GM18511 (cell line): ENCODE measurements at regions not wholly inside any gene's neighbourhood (a gene's known extent, or its start where the extent isn't known, plus 50 kb on each side); places are given as distances from the start of the nearest gene placed in this dataset.

Experiments used
- ATAC-seq: cut with Tn5 transposase; IDR thresholded peaks from one replicate; pipeline ENCODE4 v1.9.1; 2021; ENCODE audit warnings: mild to moderate bottlenecking, moderate library complexity; ENCODE audit not compliant: unreplicated experiment

GRCh38 chr16:62256406-62256805, 220.2 kb upstream of the CDH8 start:
- no peak for ATAC-seq

DNA sequence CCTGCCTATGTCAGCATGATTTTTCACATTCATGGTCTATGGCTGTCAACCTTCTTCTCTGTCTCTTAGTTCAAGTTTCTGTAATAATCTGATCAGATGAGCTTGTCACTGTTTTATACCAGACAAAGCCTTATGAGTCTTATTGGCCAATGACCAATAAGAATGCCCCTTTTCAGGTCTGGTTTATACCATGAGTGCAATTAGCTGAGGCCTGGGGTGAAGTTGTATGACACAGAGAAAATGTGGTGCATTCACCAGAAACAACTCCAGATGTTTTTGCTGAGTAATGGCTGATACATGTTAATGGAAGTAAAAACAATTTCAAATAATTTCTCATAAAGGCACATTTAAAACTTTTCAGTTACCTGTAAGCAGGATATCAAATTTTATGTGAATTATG, 218.6 kb upstream of the CDH8 start:
- ATAC-seq = no peak

DNA sequence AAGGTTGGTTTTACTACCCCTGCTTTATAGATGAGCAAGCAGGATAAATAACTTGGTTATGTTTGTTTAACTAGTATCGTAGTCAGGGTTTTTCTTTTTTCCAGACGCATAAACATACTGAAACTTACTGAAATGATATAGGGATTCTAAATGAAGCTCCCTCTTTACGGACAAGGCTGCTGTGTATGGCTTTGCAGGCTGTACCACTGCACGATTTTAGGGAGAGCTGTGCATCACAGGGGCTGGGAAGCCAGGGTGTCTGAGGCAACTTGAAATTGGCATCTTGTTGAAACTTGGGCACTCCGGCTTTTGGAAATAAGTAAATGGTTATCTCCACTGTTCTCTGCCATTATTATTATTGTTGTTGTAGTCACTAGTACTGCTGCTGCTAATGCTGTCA, 218.1 kb upstream of the CDH8 start:
- no peak for ATAC-seq

- no peak for ATAC-seq
These were observed 217.7 kb upstream of the CDH8 start for GRCh38 chr16:62253966-62254365.

GRCh38 chr16:62249069-62249468, 212.8 kb upstream of the CDH8 start:
- ATAC-seq = no peak

DNA sequence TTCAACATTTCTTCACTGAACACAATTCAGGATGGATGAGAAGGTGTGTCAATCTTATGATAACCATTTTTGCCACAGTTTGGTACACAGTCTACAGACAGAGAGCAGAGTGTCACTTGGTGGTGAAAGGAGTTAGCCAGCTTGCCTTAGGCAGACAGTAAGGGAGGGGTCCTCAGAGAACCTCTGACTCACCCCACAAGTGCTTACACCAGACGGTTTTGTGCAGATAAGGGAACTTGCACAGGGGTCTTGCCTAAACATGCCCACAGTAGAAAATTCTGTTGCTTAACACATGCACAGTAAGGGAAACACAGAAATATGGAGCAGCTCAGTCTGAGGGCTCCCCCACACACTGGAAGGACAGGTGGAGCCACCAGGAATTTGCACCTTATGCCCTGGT, 204.5 kb upstream of the CDH8 start:
- no peak for ATAC-seq

- ATAC-seq = no peak
These were observed 189.4 kb upstream of the CDH8 start for GRCh38 chr16:62225675-62226074.

DNA sequence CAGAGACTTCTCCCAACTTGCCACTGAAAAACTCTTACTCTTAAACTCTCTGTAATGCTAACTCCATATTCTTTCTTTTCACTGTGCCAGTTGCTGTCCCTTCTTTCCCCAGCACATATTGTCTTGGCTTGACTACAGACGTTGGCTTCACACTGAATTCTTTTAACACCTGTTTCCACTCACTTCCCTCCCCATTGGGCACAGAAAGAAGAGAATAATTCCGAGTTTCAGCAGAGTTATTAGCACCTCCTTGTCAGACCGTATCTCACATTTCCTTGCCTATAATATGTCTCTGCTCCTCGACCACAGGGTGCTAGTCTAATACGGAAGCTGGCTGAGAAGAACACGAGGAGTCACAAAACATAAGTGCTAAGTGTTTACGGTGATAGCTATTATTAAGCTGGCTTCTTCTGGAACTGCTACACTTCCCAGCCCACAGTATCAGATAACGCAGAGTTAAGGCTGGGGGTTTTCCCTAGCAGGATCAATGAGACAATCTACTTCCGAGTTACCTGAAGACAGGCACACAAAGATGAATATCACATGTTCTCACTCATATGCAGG, 188.5 kb upstream of the CDH8 start:
- ATAC-seq = no peak

GRCh38 chr16:62216837-62217236, 180.6 kb upstream of the CDH8 start:
- no peak for ATAC-seq

DNA sequence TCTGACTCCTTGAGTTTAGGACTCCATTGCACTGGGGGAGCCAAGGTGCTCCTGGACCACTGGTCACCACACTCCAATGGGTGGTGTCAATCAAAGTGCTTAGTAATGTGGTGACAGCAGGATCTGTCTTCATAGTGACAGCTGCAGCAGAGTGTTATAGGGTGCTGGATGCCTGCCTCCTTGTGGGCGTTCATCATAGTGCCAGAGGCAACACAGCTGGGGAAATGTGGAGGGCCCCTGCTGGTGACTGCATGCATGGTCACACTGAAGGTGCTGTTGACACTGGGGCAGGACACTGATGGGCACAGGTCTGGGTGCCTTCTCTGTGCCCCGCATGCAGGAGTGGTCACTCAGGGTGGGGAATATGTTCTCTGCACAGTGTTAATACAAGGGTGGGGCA, 177.5 kb upstream of the CDH8 start:
- ATAC-seq = no peak

DNA sequence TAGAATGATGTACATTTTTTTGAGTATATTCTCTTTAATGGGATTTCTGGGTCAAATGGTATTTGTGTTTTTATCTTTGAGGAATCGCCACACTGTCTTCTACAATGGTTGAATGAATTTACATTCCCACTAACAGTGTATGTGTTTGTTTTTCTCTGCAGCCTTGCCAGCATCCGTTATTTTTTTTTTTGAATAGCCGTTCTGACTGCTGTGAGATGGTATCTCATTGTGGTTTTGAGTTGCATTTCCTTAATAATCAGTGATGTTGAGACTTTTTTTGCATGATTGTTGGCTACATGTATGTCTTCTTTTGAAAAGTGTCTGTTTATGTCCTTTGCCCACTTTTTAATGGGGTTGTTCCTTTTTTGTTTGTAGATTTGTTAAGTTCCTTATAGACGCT, 172.7 kb upstream of the CDH8 start:
- ATAC-seq = no peak

DNA sequence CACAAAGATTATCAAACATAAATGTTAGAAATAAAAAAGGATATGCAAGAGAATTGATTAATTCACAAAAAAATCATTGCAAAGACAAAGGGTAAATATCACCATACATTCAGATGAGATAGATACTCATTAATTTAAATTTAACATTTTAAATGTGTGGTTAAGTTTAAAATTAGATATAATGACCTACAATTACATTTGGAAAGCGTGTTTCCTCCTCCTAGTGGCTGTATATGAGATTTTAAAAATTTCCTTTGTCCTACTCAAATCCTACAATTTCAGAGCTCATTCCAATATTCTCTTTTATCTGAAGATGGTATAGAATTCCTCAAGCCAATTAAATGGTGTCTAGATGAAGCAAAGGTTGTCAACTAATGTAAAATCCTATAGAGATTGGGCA, 169.2 kb upstream of the CDH8 start:
- no peak for ATAC-seq

- ATAC-seq = no peak
These were observed 165.7 kb upstream of the CDH8 start for GRCh38 chr16:62201911-62202310.

- ATAC-seq = no peak
These were observed 158.6 kb upstream of the CDH8 start for GRCh38 chr16:62194828-62195227.

- no peak for ATAC-seq
These were observed 154.2 kb upstream of the CDH8 start for GRCh38 chr16:62190426-62190825.

DNA sequence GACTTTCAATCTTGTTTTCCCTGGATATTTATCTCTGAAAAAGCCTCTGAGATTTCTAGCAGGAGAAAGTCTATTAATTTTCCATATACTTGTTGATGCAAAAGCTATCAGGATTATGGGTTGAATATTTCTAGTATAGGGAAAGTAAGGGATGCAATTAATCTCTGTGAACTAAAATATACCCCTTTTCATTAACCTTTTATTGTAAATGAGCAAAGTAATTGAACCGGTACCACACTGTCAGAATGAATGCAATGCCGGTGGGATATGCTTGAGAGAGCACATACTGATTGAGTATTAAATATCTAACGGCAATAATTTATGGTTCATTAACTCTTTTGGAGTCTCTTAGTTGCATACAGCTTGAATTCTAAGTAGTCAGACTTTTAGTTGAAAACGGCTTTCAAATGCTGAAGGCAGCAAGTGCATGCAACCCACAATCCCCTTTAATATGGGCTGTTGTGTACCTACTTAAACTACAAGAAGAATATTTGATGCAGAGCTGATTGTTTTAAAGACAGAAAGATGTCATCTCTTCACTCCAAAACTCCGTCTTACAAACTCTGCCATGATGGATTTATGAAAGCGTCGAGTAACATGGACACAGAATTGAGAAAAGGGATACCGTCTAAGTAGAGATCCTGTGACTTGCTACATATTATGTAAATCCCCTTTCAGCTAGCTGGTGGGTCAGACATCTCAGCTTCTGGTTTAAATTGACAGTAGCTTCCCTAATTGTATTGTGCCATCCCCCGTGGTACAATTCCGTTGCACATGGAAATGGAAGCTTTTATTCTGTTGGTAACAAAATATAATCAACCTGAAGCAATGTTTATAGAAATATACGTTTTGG, 141.3 kb upstream of the CDH8 start:
- no peak for ATAC-seq

DNA sequence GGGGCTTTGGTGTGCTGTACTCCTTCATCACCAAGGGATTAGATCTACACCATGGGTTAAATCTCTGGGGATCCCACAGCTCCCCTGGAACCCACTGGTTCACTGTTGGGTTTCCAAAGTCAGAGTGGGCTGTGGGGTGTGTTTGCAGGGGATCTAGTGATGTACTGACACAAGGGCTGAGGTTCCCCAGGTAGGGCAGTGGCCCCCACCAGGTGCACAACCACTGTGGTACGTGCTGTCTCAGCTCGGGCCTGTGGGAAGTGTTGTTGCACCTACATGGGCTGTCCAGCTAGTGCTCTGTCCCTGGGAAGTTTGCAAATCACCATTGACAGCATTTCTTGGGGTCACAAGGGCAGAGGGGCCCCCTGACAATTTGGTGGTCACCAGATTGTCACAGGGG, 134.4 kb upstream of the CDH8 start:
- ATAC-seq = no peak

DNA sequence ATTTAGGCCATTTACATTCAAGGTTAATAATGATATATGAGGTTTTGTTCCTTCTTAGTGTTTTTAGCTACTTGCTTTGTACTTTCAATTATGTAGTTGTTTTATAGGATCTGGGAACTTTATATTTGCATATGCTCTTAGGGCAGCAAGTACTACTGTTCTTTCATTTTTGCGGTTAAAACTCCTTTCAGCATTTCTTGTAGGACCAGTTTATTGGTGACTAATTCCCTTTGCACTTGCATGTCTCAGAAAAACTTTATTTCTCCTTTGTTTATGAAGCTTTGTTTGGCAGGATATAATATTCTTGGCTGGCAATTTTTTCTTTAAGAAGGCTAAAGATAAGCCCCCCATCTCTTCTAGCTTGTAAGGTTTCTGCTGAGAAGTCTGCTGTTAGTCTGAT, 131.3 kb upstream of the CDH8 start:
- ATAC-seq = no peak

- ATAC-seq = no peak
These were observed 121.3 kb upstream of the CDH8 start for GRCh38 chr16:62157544-62157943.

DNA sequence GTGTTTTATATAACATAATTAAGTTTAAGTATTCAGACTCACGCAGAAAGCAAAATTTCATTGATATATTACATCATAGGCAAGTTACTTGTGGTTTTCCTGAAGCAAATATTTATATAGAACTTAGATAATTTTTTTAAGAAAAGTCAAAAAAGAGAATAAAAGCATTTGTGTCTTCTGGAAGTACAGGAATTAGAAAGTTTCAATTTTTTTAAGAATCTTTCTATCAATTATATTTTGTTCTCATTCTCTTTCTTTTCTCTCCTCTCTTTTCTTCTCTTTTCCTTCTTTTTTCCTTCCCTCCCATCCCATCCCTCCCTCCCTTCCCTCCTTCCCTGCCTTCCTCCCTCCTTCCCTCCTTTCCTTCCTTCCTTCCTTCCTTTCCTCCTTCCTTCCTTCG, 120.7 kb upstream of the CDH8 start:
- ATAC-seq = no peak

DNA sequence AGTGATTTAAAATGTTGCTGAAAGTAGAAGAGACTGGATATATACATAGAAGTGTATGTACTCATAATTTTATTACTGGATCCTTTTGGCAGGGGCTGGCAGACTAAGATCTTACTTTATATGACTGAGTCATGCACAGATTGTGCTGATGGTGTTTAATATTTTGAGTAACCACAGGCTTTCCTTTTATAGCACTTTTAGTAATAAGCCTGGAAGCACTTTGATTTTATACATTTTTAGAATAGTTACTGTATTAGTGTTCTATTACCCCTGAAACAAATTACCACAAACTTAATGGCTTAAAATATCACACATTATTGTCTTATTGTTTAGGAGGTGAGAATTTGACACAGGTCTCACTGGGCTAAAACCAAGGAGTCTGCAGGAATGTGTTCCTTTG, 113.4 kb upstream of the CDH8 start:
- ATAC-seq = no peak

GRCh38 chr16:62137996-62138395, 101.8 kb upstream of the CDH8 start:
- no peak for ATAC-seq

DNA sequence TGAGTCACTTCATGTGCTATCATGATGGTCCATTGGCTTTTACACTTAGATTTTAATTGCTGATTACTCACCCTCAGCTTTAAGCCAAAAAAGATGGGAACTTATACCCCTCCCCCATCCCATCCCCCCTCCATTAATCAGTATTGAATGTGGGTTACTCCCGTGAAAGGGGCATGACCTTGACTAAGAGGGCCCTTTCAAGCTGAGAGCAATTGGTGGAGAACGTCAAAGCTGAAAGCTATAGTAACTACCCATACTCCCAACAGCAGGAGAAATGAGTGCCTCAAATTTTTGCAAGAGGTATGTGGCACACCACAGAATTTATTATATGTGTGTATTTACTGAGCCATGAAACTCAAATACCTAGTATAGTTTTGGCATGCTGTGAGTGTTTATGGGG, 99.7 kb upstream of the CDH8 start:
- ATAC-seq = no peak
